Vagina (tissue), 2 donors: ENCODE measurements at regions not wholly inside any gene's neighbourhood (a gene's known extent, or its start where the extent isn't known, plus 50 kb on each side); places are given as distances from the start of the nearest gene placed in this dataset.

Experiments used
- POLR2A ChIP-seq, 2 donors: fragments of 450-650 bp; IDR thresholded peaks; one replicate each; pipeline ENCODE4 v1.6.1; 2017; ENCODE audit warnings: antibody characterized with exemption in 2 of 2, mild to moderate bottlenecking in 2 of 2, moderate library complexity in 2 of 2
- POLR2AphosphoS5 ChIP-seq, 2 donors: sonication (generic); formaldehyde crosslinking; IDR thresholded peaks; one replicate each; pipeline ENCODE4 v1.9.0; 2017; ENCODE audit warnings: antibody characterized with exemption in 2 of 2, mild to moderate bottlenecking in 2 of 2, low read depth in 1 of 2; ENCODE audit not compliant: insufficient read depth in 1 of 2
- TF ChIP-seq, protein P1 (sequence below), 3 experiments: fragments of 450-650 bp in 2 of 3; fragments of 200-600 bp in 1 of 3; sonication (generic) in 1 of 3; IDR thresholded peaks; one replicate each; pipeline ENCODE4 v1.5.1; 2017 to 2019; ENCODE audit warnings: antibody characterized with exemption in 3 of 3, mild to moderate bottlenecking in 2 of 3, moderate library complexity in 2 of 3

DNA sequence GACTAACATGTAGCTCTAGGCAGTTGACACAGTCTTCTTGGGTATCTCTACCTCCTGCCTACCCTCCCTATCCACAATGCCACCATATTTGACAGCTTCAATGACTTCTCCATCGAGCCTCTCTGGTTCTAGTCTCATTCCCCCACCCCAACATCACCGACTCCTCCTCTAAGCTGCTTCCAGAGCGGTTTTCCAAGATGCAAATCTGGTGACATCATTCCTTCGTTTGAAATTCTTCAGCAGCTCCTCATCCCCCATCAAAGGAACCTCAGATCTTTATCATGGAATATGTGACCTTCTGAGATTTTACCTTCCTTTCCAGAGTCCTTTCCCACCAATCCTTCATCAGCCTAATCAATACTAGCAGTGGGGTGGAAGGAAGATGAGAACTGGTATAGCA is 352.4 kb upstream of the RUNX1 start:
- TF ChIP-seq, protein P1, sequence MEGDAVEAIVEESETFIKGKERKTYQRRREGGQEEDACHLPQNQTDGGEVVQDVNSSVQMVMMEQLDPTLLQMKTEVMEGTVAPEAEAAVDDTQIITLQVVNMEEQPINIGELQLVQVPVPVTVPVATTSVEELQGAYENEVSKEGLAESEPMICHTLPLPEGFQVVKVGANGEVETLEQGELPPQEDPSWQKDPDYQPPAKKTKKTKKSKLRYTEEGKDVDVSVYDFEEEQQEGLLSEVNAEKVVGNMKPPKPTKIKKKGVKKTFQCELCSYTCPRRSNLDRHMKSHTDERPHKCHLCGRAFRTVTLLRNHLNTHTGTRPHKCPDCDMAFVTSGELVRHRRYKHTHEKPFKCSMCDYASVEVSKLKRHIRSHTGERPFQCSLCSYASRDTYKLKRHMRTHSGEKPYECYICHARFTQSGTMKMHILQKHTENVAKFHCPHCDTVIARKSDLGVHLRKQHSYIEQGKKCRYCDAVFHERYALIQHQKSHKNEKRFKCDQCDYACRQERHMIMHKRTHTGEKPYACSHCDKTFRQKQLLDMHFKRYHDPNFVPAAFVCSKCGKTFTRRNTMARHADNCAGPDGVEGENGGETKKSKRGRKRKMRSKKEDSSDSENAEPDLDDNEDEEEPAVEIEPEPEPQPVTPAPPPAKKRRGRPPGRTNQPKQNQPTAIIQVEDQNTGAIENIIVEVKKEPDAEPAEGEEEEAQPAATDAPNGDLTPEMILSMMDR (IDR thresholded peaks at IDR 0.05) = no peak
- TF ChIP-seq POLR2AphosphoS5 (IDR thresholded peaks at IDR 0.05; ENCODE audit: insufficient read depth in 1 of 2, low read depth in 1 of 2) = no peak
- TF ChIP-seq POLR2A (IDR thresholded peaks at IDR 0.05) = no peak
